PFSK-1 (cell line): ENCODE measurements at regions not wholly inside any gene's neighbourhood (a gene's known extent, or its start where the extent isn't known, plus 50 kb on each side); places are given as distances from the start of the nearest gene placed in this dataset.

Experiments used
- POLR2AphosphoS5 ChIP-seq: IDR thresholded peaks from 2 replicates; pipeline ENCODE4 v1.6.1; 2012; ENCODE audit warnings: low read depth, mild to moderate bottlenecking, control low read depth, low read length, moderate library complexity
- TF ChIP-seq, protein P1 (sequence below), 2 experiments: IDR thresholded peaks; 2 replicates each; pipeline versions ENCODE4 v1.6.1 to v1.8.0; 2011 to 2012; ENCODE audit warnings: low read depth in 2 of 2, low read length in 2 of 2, control low read depth in 1 of 2, inconsistent platforms in 1 of 2, mild to moderate bottlenecking in 1 of 2, moderate library complexity in 1 of 2; ENCODE audit not compliant: insufficient read depth in 1 of 2

DNA sequence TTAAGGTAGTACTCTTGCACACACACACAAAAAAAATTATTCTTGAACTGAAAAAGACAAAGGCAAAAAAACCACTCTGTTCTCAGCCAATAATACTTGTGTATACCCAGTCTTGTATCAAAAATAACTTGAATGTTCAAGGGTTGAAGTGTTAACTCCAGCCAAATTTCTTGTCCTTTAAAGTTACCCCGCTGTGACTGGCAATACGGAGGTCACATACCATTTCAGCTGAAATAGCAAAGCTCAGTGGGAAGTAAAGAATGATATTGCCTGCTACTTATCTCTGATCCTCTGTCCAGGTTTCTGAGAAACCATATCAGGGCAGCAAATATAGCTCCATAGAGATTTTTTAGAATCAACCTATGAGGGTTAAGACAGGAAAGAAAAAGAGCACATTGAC lies 167.4 kb downstream of the C12orf50 start:
- TF ChIP-seq POLR2AphosphoS5 = no peak
- TF ChIP-seq, protein P1, sequence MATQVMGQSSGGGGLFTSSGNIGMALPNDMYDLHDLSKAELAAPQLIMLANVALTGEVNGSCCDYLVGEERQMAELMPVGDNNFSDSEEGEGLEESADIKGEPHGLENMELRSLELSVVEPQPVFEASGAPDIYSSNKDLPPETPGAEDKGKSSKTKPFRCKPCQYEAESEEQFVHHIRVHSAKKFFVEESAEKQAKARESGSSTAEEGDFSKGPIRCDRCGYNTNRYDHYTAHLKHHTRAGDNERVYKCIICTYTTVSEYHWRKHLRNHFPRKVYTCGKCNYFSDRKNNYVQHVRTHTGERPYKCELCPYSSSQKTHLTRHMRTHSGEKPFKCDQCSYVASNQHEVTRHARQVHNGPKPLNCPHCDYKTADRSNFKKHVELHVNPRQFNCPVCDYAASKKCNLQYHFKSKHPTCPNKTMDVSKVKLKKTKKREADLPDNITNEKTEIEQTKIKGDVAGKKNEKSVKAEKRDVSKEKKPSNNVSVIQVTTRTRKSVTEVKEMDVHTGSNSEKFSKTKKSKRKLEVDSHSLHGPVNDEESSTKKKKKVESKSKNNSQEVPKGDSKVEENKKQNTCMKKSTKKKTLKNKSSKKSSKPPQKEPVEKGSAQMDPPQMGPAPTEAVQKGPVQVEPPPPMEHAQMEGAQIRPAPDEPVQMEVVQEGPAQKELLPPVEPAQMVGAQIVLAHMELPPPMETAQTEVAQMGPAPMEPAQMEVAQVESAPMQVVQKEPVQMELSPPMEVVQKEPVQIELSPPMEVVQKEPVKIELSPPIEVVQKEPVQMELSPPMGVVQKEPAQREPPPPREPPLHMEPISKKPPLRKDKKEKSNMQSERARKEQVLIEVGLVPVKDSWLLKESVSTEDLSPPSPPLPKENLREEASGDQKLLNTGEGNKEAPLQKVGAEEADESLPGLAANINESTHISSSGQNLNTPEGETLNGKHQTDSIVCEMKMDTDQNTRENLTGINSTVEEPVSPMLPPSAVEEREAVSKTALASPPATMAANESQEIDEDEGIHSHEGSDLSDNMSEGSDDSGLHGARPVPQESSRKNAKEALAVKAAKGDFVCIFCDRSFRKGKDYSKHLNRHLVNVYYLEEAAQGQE (IDR thresholded peaks at IDR 0.05; ENCODE audit: insufficient read depth in 1 of 2, low read depth in 2 of 2, low read length in 2 of 2) = no peak
